ENCODE measurements at regions not wholly inside any gene's neighbourhood (a gene's known extent, or its start where the extent isn't known, plus 50 kb on each side); places are given as distances from the start of the nearest gene placed in this dataset.

- DNase-seq (ENCODE audit: low spot score) (no peak), ATAC-seq (no peak)
- H3K27me3 Mint-ChIP-seq (ENCODE audit: insufficient read depth, low read depth, poor library complexity), result no peaks in the 10 kb centered on the region
- H3K4me3 Mint-ChIP-seq, result no peak overlapping the region
- H4K20me1 ChIP-seq (replicated peaks; ENCODE audit: insufficient read depth), result no peaks in the 10 kb centered on the region
- no peak overlapping the region for H3K27ac Mint-ChIP-seq
- H3K36me3 Mint-ChIP-seq (ENCODE audit: low read depth), result no peaks in the 10 kb centered on the region
- no peak for TF ChIP-seq ZNF462 (CRISPR knock-in tag; IDR thresholded peaks at IDR 0.05)
- no peak for TF ChIP-seq JUNB (IDR thresholded peaks at IDR 0.05; ENCODE audit: unreplicated experiment)
- TF ChIP-seq CTCF (conservative IDR thresholded peaks at IDR 0.05; ENCODE audit: low read depth in 2 of 2), result no peak
- no peak for TF ChIP-seq REST (IDR thresholded peaks at IDR 0.05; ENCODE audit: unreplicated experiment)
- no peak for TF ChIP-seq STAT1 (IDR thresholded peaks at IDR 0.05; ENCODE audit: unreplicated experiment)
- no peak for TF ChIP-seq NANOG (IDR thresholded peaks at IDR 0.05; ENCODE audit: borderline replicate concordance)
- TF ChIP-seq EZH2 (IDR thresholded peaks at IDR 0.05; ENCODE audit: low read depth, unreplicated experiment), result no peak
- TF ChIP-seq ZNF331 (CRISPR knock-in tag; IDR thresholded peaks at IDR 0.05; ENCODE audit: low read depth), result no peak
- no peak for TF ChIP-seq ETS1 (IDR thresholded peaks at IDR 0.05)
- no peak for TF ChIP-seq CREB1 (CRISPR knock-in tag; IDR thresholded peaks at IDR 0.05; ENCODE audit: low read depth)
- TF ChIP-seq EZH2phosphoT487 (IDR thresholded peaks at IDR 0.05; ENCODE audit: unreplicated experiment), result no peak
- no peak for TF ChIP-seq ZNF114 (CRISPR knock-in tag; IDR thresholded peaks at IDR 0.05)
- no peak for TF ChIP-seq POLR2AphosphoS5 (IDR thresholded peaks at IDR 0.05; ENCODE audit: low read depth)
- 0 out of 2 replicates have a peak overlapping the region, but pooled peaks have one; percentile 28 for H2AFZ ChIP-seq
- no peaks in the 10 kb centered on the region for H3K36me3 ChIP-seq (ENCODE audit: insufficient read depth)
- H3K4me2 ChIP-seq, result no peak overlapping the region
- no peak overlapping the region for H3K4me3 ChIP-seq
- no peaks in the 10 kb centered on the region for H3K9me3 Mint-ChIP-seq
- H3K4me1 ChIP-seq (ENCODE audit: insufficient read depth), result no peaks in the 10 kb centered on the region
- peaks cover 15% of the 10 kb centered on the region for H3K4me1 Mint-ChIP-seq
- no peaks in the 10 kb centered on the region for H3K27me3 ChIP-seq (ENCODE audit: insufficient read depth)
- no peak overlapping the region for H3K27ac ChIP-seq (ENCODE audit: low read depth)
- H3F3A ChIP-seq (replicated peaks; ENCODE audit: low read depth), result no peaks in the 10 kb centered on the region
- H3K9me2 ChIP-seq (ENCODE audit: insufficient read depth), result peaks cover 14% of the 10 kb centered on the region; the same call in 1 of the 2 replicates
- H3K79me2 ChIP-seq (replicated peaks; ENCODE audit: insufficient read depth), result no peaks in the 10 kb centered on the region
Observed at GRCh38 chr13:40149611-40150274, 494.3 kb downstream of the COG6 start.

Measured in GM23338 (cell line).